T-helper 22 cell (primary cell): ENCODE measurements at regions not wholly inside any gene's neighbourhood (a gene's known extent, or its start where the extent isn't known, plus 50 kb on each side); places are given as distances from the start of the nearest gene placed in this dataset.

Experiments used
- DNase-seq: peaks from one replicate; pipeline ENCODE4 v3.0.0-alpha.2; 2020; ENCODE audit warnings: low read depth

DNA sequence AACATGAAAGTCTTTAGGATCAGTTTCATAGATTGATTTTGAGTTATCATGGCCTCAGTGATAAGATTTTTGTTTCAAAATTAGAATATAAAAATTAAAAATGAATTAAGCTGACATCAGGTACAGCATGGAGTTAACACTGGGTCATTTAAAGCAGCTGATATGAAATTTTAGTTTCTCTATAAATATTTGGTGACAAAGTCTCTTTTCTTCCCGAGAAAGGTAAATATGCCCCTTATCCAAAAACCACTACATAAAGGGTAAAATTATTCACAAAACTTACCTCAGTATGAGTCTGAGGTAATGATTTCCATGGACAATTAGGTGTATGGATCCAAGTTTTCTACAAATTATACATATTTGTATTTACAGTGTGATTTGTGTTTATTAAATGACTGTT is 121.5 kb upstream of the PJA2 start:
- DNase-seq: no peak

GRCh38 chr5:109529987-109530386 is 120.2 kb upstream of the PJA2 start:
- DNase-seq: no peak

DNA sequence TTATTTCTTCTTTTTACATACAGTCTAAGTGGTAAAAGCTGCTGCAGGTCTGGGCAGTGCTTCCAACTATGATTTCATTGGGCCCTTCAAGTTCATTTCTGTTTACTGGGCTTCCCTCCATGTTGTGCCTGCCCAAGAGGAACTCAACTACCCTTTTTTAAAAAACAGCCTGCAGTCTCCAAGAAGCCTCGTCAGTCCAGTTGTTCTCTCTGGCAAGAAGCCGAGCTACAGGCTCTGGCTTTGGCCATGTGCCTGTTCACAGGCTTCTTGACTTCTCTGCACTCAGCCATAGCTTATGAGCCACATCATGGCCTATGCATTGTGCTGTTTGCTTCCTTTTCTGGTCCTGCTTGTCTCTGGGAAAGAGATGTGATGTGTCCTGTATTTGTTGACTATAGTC is 119.7 kb upstream of the PJA2 start:
- no peak for DNase-seq

GRCh38 chr5:109524555-109524954 is 114.8 kb upstream of the PJA2 start:
- no peak for DNase-seq

DNA sequence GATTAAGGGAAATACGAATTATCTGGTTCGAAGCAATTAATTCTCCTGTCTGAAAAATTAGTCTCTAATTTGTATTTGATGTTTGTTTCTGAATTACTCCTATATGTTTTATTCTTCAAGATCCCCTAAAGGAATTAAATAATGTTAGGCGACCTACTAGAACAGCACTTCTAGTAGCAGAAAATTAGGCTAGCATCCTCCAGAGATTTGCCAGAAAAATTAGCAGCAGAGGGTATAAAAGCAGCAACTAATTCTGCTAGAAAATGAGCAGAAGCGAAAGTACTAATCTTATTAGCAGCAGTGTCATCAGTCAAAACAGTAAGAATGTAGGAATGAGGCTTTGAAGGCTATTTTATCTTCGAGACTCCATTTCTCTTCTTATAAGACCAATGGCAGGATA is 114.3 kb upstream of the PJA2 start:
- no peak for DNase-seq

DNA sequence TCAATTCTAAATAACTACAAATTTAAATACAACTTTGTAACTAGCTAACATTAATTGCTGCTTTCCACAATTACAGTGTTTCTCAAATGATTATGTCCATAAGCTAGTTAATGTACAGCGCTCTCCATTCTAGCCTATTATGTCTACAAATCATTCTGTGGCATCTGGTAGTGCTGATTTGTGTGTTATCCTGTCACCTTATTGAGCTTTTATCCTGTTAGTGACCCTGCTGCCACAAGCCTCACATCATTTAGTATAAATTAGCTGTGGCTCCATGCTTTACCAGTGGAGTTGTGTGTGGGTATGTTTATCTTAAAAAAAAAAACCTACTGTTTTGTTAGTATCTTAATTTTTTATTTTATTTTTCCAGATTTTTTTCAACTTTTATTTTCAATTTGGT is 112.6 kb upstream of the PJA2 start:
- no peak for DNase-seq

- no peak for DNase-seq
Measured at GRCh38 chr5:109519416-109519815, 109.6 kb upstream of the PJA2 start.

DNA sequence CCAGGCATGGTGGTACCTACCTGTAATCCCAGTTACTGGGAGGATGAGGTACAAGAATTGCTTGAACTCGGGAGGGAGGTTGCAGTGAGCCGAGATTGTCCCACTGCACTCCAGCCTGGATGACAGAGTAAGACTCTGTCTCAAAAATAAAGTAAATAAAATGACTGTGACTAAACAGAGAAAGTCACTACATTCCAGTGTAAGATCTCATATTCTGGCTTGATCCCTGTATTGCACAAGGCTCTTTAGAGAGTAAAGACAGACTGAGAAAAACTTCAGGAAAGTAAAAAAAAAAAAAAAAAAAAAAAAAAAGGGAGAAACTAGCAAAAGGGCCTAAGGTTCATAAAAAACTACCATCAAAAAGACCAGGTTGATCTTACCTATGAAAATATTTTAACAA is 106.6 kb upstream of the PJA2 start:
- no peak for DNase-seq

DNA sequence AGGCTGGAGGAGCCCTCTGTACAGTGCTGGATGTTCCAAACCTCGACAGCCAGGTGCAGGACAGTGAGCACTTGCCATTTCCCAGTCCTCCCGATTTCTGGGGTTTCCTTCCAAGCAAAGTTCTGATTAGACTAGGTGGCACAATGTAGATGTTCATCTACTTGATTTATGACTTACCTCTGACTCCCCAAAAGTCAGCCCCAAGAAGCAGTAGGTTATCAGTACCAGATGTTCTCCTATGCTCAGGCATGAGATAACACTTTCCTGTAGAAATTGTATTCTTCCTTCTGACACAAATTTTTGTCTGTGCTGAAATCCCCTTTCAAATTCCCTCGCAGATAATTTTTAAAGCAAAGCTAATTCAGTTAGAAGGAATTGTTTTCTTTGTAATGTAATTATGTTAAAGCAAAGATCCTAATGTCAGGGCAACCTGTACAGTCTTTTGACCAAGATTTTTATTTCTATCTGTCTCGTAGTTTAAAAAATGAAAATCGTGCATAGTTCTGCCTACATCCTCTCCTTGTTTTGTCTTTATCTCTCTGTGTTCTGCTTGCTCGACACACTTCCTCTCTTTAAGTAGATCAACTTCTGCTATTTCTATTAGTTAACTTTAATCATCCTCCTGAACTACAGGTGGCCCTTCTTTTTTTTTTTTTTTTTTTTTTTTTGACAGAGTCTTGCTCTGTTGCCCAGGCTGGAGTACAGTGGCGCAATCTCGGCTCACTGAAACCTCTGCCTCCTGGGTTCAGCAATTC is 102.4 kb upstream of the PJA2 start:
- no peak for DNase-seq

DNA sequence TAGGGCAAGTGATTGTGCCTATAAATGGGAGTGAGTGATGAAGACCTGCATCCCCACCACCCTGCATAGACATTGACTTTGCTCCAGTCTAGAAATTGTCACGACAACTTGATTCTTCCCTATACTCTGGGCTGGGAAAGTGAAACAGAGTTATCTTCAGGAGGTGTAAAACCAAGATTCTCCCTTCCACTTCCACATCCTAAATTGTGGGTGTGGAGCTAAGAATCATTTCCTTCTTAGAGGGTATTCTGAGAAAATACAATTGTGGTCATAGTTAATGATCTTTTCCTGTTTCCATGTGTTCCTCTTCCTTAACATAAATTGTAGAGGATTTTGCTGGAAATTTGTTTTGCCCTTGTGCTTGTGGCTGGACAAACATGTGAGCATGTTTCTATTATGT is 96.8 kb upstream of the PJA2 start:
- no peak for DNase-seq

DNA sequence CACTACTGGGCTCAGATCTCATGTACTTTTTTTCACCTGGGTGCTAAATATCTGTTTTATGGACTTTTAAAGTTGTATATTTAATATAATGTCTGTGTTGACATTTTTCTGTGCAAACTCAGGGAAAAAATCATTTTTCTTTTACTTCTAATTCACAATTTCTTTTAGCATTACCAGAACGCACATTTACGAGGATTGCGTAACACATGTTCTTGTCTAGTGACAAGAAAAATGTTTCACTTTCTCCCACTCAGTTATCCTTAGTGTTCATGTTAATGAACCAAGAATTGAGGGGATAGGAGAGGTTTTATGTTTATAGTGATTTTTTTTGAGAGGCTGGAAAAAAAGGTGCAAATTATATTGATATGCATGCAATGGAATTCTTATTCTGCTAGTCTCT is 86.3 kb upstream of the PJA2 start:
- DNase-seq: no peak

GRCh38 chr5:109487753-109488420 is 78.1 kb upstream of the PJA2 start:
- no peak for DNase-seq

GRCh38 chr5:109486200-109486804 is 76.5 kb upstream of the PJA2 start:
- no peak for DNase-seq

- DNase-seq: no peak
Measured at GRCh38 chr5:109485030-109485429, 75.3 kb upstream of the PJA2 start.

- DNase-seq: no peak
Measured at GRCh38 chr5:109484597-109484996, 74.8 kb upstream of the PJA2 start.

DNA sequence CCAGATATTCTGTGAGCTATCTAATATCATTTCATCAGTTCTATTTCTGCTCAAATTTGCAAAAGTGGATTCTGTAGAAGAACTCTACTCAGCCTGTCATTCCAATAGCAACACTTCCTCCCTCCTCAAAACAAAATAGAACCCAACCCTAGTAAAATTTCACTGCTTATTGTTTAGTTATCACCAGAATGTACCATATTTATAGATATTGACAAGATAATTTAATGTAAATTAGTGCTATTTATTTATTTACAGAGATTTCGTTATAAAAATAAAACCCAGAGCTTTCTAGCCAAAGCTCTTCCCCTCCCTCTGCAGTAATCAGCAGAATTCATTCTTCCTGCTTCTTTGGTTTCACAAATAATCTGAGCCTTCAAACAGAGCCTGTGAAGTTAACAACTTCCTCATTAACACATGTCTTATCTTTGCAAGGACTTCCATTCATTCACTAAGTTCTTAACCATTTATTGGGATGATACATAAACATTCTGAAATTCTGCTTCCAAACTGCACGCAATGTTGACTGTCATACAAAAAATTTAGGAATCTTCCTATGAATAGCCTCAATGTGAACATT is 73.7 kb upstream of the PJA2 start:
- DNase-seq: no peak

DNA sequence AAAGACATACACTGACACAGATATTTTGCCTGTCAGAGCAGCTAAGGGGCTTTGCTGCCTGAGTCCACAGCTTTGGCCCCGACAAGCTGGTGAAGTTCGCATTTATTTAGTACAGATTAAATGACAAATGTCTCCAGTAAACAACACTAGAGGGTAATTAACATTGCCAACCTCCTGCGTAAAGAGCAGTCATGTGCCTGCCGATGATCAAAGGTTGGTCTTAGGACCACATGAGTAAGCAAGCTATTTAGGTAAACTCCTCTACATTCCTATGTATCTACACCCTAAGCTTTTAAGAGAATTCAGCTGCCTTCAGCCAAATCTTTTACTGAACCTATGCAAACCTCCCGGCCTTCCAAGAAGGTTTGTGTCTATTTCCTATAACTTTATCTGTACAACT is 73.0 kb upstream of the PJA2 start:
- DNase-seq: no peak

DNA sequence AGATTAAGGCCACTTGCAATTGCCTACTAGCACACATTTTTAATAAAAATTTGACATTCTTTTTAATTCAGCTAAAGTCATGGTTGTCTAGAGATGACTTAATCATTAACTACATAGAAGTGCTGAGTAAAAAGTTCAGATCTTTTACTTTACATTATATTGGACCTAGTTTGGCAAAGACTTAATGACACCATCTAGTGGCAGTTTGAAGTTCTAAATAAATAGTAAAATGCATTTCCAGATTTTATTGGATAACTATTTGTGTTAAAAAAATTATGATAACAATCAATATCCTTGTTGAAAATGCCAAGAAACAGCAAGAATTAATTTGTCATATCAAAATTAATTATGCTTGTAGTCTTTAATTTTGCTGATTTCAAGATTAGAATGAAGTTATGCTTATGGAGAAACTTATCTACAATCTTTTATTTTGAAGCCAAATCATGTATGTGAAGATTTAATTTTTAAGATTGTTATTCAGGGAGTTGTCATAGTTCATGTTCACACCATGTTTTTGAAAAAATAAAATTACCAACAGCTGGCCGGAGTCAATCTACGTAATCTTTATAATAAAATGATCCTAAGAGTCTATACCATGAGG is 69.6 kb upstream of the PJA2 start:
- DNase-seq: no peak

DNA sequence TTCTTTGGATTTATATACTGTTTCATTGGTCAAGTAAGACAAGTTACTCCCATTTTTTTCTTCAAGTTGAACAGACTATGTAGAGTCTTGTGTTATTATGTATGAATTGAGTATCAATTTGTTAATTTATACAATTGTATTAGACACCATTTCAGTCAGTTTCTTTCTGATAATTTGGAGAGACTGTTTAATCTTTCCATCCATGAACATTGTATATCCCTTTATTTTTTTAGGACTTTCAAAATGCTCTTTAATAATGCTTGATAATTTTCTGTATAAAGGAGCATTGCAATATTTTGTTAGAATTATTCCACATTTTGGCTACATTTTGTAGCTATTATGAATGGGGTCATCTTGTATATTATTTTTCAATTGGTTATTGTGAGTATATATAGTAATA is 69.1 kb upstream of the PJA2 start:
- no peak for DNase-seq

DNA sequence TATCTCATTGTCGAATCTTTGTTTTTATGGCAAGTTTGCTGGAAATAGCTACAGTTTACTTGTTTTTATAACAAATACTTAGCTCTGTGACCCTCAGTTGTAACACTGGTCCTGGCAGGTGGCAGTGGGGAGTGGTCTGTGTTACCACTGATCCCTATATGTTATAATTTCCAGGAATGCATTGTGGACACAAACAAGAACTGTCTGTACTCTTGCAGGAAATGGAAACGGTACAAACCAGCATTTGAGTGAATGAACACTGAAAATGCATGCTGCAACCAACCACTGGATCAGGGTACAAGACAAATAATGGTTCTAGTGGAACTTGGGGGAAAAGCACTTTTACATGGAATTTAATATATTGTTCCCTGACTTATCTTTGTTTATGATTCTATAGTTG is 66.5 kb upstream of the PJA2 start:
- no peak for DNase-seq

DNA sequence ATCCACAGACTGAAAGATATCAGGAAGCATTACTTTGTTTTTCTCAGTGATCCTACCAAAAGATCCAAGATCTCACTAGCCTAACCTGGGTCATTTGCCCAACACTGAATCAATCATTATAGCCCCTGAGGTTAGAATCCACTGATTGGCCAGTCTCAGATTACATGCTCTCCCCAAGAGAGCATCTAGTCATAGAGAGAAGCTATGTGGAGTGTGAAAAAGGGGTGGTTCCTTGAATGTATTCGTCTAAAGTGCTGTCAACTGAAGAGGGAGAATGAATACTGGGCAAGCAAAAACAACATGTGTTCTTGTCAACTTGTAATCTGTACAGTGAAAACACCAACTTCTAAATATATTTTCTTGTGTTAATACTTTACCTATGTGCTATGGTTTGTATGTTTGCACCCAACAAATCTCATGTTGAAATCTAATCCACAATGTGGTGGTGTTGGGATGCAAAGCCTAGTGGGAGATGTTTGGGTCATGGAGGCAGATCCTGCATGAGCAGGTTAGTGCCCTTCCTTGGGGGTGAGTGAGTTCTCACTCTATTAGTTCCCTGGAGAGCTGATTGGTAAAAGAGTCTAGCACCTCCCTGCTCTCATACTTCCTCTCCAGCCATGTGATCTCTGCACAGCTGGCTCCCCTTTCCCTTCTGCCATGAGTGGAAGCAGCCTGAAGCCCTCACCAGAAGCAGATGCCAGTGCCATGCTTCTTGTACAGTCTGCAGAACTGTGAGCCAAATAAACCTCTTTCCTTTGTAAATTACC is 60.3 kb upstream of the PJA2 start:
- DNase-seq: no peak
